ENCODE measurements at regions not wholly inside any gene's neighbourhood (a gene's known extent, or its start where the extent isn't known, plus 50 kb on each side); places are given as distances from the start of the nearest gene placed in this dataset.

DNA sequence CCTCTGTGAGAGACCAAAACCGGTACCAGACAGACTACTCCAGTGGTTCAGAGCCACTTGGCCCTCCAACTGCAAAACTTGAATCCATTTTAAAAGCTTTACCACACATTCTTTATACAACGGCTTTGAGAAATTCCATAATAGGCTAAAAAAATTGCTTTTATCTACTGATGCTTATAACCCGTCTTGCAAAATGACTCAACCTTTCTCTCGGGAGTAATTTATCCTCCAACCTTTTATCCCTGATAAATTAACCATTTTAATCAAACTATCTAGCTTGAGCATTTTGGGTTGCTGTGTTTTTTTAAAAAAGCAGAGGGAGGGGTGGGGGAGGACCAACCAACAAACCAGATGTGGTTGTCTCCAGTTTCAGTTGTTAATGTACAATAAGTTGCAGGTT lies 275.7 kb upstream of the LRTM1 start:
- Histone ChIP-seq H3K27me3 (replicated peaks in 1 of 7) (no peaks in the 10 kb centered on the region), H3K27ac (no peak overlapping the region), H3K9me3 (no peaks in the 10 kb centered on the region), H3K36me3 (no peaks in the 10 kb centered on the region), H3K4me1 (no peaks in the 10 kb centered on the region), H3K4me3 (no peak overlapping the region)
- TF ChIP-seq POLR2AphosphoS5 (IDR thresholded peaks at IDR 0.05): no peak
- TF ChIP-seq POLR2A (IDR thresholded peaks at IDR 0.05): no peak
- intact Hi-C loops (cut with DNase I; ENCODE audit: low total_unique reads): no loop called here
- WGBS, 5 donors: 78 to 86% (median 80%) methylated on average over 4 of the region's 4 CpGs
- no peak for DNase-seq

DNA sequence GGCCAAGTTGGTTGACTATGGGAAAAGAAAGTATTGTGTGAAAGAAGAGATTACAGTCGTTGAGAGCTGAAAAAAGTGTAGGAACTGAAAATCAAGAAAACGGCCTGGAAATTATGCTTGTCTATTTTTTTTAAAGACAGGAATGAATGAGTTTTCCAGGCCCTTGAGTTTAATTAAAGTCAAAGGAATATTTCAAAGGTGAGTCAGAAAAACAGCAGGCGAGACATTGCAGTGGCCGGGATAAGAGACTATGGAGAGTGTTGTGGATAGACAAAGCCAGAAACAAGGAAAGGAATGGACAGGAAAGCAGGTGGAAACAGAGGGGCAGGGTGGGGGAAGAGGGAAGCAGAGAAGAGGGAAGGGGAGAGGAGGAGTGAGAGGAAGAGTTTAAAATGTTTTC lies 275.1 kb upstream of the LRTM1 start:
- no peaks in the 10 kb centered on the region for H3K27me3 ChIP-seq (replicated peaks in 1 of 7)
- TF ChIP-seq, protein P1, sequence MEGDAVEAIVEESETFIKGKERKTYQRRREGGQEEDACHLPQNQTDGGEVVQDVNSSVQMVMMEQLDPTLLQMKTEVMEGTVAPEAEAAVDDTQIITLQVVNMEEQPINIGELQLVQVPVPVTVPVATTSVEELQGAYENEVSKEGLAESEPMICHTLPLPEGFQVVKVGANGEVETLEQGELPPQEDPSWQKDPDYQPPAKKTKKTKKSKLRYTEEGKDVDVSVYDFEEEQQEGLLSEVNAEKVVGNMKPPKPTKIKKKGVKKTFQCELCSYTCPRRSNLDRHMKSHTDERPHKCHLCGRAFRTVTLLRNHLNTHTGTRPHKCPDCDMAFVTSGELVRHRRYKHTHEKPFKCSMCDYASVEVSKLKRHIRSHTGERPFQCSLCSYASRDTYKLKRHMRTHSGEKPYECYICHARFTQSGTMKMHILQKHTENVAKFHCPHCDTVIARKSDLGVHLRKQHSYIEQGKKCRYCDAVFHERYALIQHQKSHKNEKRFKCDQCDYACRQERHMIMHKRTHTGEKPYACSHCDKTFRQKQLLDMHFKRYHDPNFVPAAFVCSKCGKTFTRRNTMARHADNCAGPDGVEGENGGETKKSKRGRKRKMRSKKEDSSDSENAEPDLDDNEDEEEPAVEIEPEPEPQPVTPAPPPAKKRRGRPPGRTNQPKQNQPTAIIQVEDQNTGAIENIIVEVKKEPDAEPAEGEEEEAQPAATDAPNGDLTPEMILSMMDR (IDR thresholded peaks at IDR 0.05 in 8 of 11, conservative IDR thresholded peaks at IDR 0.05 in 3 of 11): no peak
- TF ChIP-seq POLR2AphosphoS5 (IDR thresholded peaks at IDR 0.05): no peak
- TF ChIP-seq POLR2A (IDR thresholded peaks at IDR 0.05): no peak
- no peak overlapping the region for H3K27ac ChIP-seq
- no peak overlapping the region for H3K4me3 ChIP-seq
- intact Hi-C loops (cut with DNase I; ENCODE audit: low total_unique reads): no loop called here
- no peaks in the 10 kb centered on the region for H3K36me3 ChIP-seq
- WGBS, 5 donors: 69 to 88% (median 74%) methylated on average over 4 of the region's 4 CpGs
- no peaks in the 10 kb centered on the region for H3K9me3 ChIP-seq
- H3K4me1 ChIP-seq: no peaks in the 10 kb centered on the region
- no peak for DNase-seq

DNA sequence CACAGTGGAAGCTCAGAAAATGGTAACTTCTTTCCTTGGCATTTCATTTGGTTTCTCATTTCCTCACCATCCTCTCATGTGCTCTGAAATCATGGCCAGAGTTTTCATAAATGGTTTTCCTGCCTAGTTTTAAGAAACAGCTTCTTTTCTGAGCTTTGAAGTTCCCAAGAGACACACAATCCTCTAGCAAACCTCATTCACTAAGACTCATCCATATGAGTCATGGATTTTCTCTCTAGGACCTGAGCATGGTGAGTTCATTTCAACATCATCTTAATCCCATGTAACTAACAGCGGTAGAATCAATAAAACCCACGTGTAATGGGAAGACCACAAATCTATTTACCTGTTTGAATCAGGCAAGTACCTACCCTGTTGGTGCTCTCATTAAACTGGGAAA lies 274.5 kb upstream of the LRTM1 start:
- TF ChIP-seq, protein P1 (IDR thresholded peaks at IDR 0.05 in 8 of 11, conservative IDR thresholded peaks at IDR 0.05 in 3 of 11): no peak
- TF ChIP-seq POLR2AphosphoS5 (IDR thresholded peaks at IDR 0.05) (no peak), POLR2A (IDR thresholded peaks at IDR 0.05) (no peak)
- 84 to 93% (median 87%) methylated on average over 2 of the region's 2 CpGs for WGBS, 5 donors
- intact Hi-C loops (cut with DNase I; ENCODE audit: low total_unique reads): no loop called here
- Histone ChIP-seq H3K9me3 (no peaks in the 10 kb centered on the region), H3K36me3 (no peaks in the 10 kb centered on the region), H3K27me3 (replicated peaks in 1 of 7) (no peaks in the 10 kb centered on the region), H3K4me1 (no peaks in the 10 kb centered on the region), H3K4me3 (no peak overlapping the region), H3K27ac (no peak overlapping the region)
- no peak for DNase-seq

DNA sequence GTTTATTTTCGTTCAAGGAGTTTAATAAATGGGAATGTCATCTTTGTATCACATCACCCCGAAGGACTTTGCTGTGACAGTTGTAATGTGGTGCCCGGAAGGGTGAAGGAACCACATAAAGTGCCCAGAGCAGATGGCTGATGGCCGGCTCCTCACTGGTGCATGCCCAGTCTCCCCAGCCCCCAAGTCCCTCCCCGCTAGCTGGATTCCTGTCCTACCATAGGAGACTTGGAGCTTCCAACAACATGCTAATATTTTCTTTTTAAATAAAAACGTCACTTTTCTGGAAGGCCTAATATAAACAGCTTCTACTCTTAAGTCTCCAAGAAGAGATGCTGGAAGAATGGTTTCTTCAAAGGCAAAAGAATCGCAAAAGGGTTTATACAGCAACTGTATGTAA lies 273.9 kb upstream of the LRTM1 start:
- no peaks in the 10 kb centered on the region for H3K27me3 ChIP-seq (replicated peaks in 1 of 7)
- H3K27ac ChIP-seq: no peak overlapping the region
- no peak for TF ChIP-seq POLR2A (IDR thresholded peaks at IDR 0.05)
- TF ChIP-seq, protein P1 (IDR thresholded peaks at IDR 0.05 in 8 of 11, conservative IDR thresholded peaks at IDR 0.05 in 3 of 11): no peak
- no peak for TF ChIP-seq POLR2AphosphoS5 (IDR thresholded peaks at IDR 0.05)
- 74 to 88% (median 81%) methylated on average over 7 of the region's 7 CpGs for WGBS, 5 donors
- no peaks in the 10 kb centered on the region for H3K4me1 ChIP-seq
- no peak for DNase-seq
- no peaks in the 10 kb centered on the region for H3K9me3 ChIP-seq
- no peaks in the 10 kb centered on the region for H3K36me3 ChIP-seq
- intact Hi-C loops (cut with DNase I; ENCODE audit: low total_unique reads): no loop called here
- H3K4me3 ChIP-seq: no peak overlapping the region

DNA sequence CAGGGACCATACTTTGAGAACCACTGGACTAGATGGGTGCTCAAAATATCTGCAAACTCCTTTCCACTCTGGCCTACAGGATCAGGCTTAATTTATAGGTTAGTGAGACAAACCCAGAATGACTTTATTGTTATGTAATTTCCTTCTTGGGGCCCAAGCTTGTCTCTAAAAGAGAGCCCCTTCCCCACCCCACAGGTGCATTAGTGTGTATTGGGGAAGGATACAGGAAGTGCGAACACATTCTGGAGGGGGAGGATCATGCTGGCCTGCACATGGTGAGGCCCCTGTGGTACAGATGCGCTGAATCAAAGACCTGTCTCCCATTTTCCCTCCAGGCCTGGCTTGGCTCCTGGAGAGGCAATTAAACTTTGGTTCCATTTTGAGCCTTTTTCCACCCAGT lies 273.0 kb upstream of the LRTM1 start:
- Histone ChIP-seq H3K4me1 (no peaks in the 10 kb centered on the region), H3K9me3 (no peaks in the 10 kb centered on the region), H3K36me3 (no peaks in the 10 kb centered on the region), H3K4me3 (no peak overlapping the region), H3K27ac (no peak overlapping the region), H3K27me3 (replicated peaks in 1 of 7) (no peaks in the 10 kb centered on the region)
- intact Hi-C loops (cut with DNase I; ENCODE audit: low total_unique reads): no loop called here
- TF ChIP-seq, protein P1 (IDR thresholded peaks at IDR 0.05 in 8 of 11, conservative IDR thresholded peaks at IDR 0.05 in 3 of 11): no peak
- TF ChIP-seq POLR2A (IDR thresholded peaks at IDR 0.05) (no peak), POLR2AphosphoS5 (IDR thresholded peaks at IDR 0.05) (no peak)
- DNase-seq: no peak
- 65 to 96% (median 91%) methylated on average over 2 of the region's 2 CpGs for WGBS, 5 donors

Data from spleen (tissue), 11 donors.